ENCODE measurements at regions not wholly inside any gene's neighbourhood (a gene's known extent, or its start where the extent isn't known, plus 50 kb on each side); places are given as distances from the start of the nearest gene placed in this dataset.

GRCh38 chr3:28799084-28799483, 450.5 kb upstream of the AZI2 start:
- H2AFZ ChIP-seq (ENCODE audit: low read length), result no peak overlapping the region
- H4K20me1 ChIP-seq (ENCODE audit: insufficient read depth, low read length), result no peaks in the 10 kb centered on the region
- no peak overlapping the region for H3K4me2 ChIP-seq (ENCODE audit: low read depth, low read length)
- no peaks in the 10 kb centered on the region for H3K9me2 ChIP-seq (replicated peaks; ENCODE audit: insufficient read depth, low read length)
- no peaks in the 10 kb centered on the region for H3F3A ChIP-seq (ENCODE audit: insufficient read depth, low read length)
- H3K4me3 ChIP-seq (ENCODE audit: low read length), result no peak overlapping the region
- H3K27ac ChIP-seq (ENCODE audit: low read length), result no peak overlapping the region
- H3K27me3 ChIP-seq (replicated peaks; ENCODE audit: insufficient read depth, low read length), result no peaks in the 10 kb centered on the region
- H3K9me3 ChIP-seq (replicated peaks; ENCODE audit: insufficient read depth, low read length), result no peaks in the 10 kb centered on the region
- DNase-seq, result no peak
- no peaks in the 10 kb centered on the region for H3K4me1 ChIP-seq (ENCODE audit: low read length)
- TF ChIP-seq EZH2 (optimal IDR thresholded peaks at IDR 0.05; ENCODE audit: low read depth, low read length), result no peak
- TF ChIP-seq EZH2phosphoT487 (IDR thresholded peaks at IDR 0.05; ENCODE audit: low read length), result no peak
- TF ChIP-seq CTCF (IDR thresholded peaks at IDR 0.05; ENCODE audit: low read length), result no peak
- H3K9ac ChIP-seq (ENCODE audit: low read length), result no peak overlapping the region
- H3K79me2 ChIP-seq (ENCODE audit: low read length), result no peaks in the 10 kb centered on the region
- no peaks in the 10 kb centered on the region for H3K36me3 ChIP-seq (replicated peaks; ENCODE audit: insufficient read depth, low read length)

DNA sequence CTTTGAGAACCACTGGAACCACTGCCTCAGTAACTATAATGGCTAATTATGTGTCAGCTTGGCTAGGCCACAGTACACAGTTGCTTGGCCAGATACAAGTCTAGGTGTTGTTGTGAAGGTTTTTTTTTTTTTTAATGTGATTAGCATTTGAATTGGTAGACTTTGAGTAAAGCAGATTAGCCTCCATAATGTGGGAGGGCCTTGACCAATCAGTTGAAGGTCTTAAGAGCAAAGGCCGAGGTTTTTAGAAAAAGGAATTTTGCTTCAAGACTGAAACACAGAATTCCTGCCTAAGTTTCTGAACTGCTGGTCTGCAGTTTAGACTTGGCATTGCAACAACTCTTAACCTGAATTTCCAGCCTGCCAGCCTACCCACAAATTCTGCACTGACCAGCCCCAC, 451.6 kb upstream of the AZI2 start:
- TF ChIP-seq EZH2 (optimal IDR thresholded peaks at IDR 0.05; ENCODE audit: low read depth, low read length) (no peak), CTCF (IDR thresholded peaks at IDR 0.05; ENCODE audit: low read length) (no peak), EZH2phosphoT487 (IDR thresholded peaks at IDR 0.05; ENCODE audit: low read length) (no peak)
- Histone ChIP-seq H2AFZ (ENCODE audit: low read length) (no peak overlapping the region), H3K36me3 (replicated peaks; ENCODE audit: insufficient read depth, low read length) (no peaks in the 10 kb centered on the region), H3K9me3 (replicated peaks; ENCODE audit: insufficient read depth, low read length) (no peaks in the 10 kb centered on the region), H3K9ac (ENCODE audit: low read length) (no peak overlapping the region), H4K20me1 (ENCODE audit: insufficient read depth, low read length) (no peaks in the 10 kb centered on the region), H3K4me1 (ENCODE audit: low read length) (no peaks in the 10 kb centered on the region), H3K4me2 (ENCODE audit: low read depth, low read length) (no peak overlapping the region), H3K27me3 (replicated peaks; ENCODE audit: insufficient read depth, low read length) (no peaks in the 10 kb centered on the region), H3K4me3 (ENCODE audit: low read length) (no peak overlapping the region), H3K9me2 (replicated peaks; ENCODE audit: insufficient read depth, low read length) (no peaks in the 10 kb centered on the region), H3K79me2 (ENCODE audit: low read length) (no peaks in the 10 kb centered on the region), H3F3A (ENCODE audit: insufficient read depth, low read length) (no peaks in the 10 kb centered on the region), H3K27ac (ENCODE audit: low read length) (no peak overlapping the region)
- no peak for DNase-seq

DNA sequence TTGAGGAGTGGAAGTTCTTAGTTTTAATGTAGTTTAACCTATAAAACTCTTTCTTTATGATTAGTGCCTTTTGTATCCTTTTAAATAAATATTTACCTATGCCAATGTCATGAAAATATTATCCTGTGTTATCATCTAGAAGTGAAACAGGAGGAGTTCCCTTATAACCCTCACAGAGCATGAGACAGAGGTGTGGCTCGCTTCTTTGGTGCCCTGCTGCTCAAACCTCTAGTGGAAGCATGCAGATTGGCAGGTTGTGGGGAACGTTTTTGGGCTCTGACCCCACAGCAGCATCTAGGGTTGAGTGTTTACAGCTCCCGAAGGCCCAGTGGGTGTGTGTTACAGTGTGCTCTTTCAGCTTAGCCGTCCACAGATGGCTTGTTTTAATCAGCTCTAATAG, 459.4 kb upstream of the AZI2 start:
- Histone ChIP-seq H2AFZ (ENCODE audit: low read length) (no peak overlapping the region), H4K20me1 (ENCODE audit: insufficient read depth, low read length) (no peaks in the 10 kb centered on the region), H3K27me3 (replicated peaks; ENCODE audit: insufficient read depth, low read length) (no peaks in the 10 kb centered on the region), H3K4me3 (ENCODE audit: low read length) (no peak overlapping the region), H3K4me2 (ENCODE audit: low read depth, low read length) (no peak overlapping the region), H3K9me2 (replicated peaks; ENCODE audit: insufficient read depth, low read length) (no peaks in the 10 kb centered on the region), H3K9me3 (replicated peaks; ENCODE audit: insufficient read depth, low read length) (no peaks in the 10 kb centered on the region), H3K4me1 (ENCODE audit: low read length) (no peaks in the 10 kb centered on the region), H3K79me2 (ENCODE audit: low read length) (no peaks in the 10 kb centered on the region), H3K9ac (ENCODE audit: low read length) (no peak overlapping the region), H3K27ac (ENCODE audit: low read length) (no peak overlapping the region), H3K36me3 (replicated peaks; ENCODE audit: insufficient read depth, low read length) (no peaks in the 10 kb centered on the region), H3F3A (ENCODE audit: insufficient read depth, low read length) (no peaks in the 10 kb centered on the region)
- DNase-seq, result no peak
- TF ChIP-seq EZH2phosphoT487 (IDR thresholded peaks at IDR 0.05; ENCODE audit: low read length), result no peak
- no peak for TF ChIP-seq CTCF (IDR thresholded peaks at IDR 0.05; ENCODE audit: low read length)
- no peak for TF ChIP-seq EZH2 (optimal IDR thresholded peaks at IDR 0.05; ENCODE audit: low read depth, low read length)

All from MM.1S (cell line).